ENCODE measurements at regions not wholly inside any gene's neighbourhood (a gene's known extent, or its start where the extent isn't known, plus 50 kb on each side); places are given as distances from the start of the nearest gene placed in this dataset.

DNA sequence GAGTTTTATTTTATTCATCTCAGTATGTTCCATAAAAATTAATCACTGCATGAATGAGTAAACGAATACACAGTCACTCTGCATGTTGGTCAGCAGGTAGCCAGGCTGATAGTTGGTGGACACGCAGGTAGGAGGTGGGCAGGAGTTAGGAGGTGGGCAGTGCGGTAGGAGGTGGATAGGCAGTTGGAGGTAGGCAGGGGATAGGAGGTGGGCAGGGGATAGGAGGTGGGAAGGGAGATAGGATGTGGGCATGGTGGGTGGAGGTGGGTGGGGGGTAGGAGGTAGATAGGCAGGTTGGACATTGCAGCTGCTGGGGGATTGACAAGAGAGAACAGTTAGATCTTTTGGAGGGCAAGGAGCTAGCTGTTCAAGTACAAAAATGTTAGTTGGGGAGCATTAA lies 322.7 kb downstream of the PTPRU start:
- no peak for DNase-seq (ENCODE audit: low read depth)
- TF ChIP-seq CTCF (conservative IDR thresholded peaks at IDR 0.05; ENCODE audit: low read depth, low read length): no peak
- H3K4me3 ChIP-seq (ENCODE audit: low read depth, low read length): no peak overlapping the region

DNA sequence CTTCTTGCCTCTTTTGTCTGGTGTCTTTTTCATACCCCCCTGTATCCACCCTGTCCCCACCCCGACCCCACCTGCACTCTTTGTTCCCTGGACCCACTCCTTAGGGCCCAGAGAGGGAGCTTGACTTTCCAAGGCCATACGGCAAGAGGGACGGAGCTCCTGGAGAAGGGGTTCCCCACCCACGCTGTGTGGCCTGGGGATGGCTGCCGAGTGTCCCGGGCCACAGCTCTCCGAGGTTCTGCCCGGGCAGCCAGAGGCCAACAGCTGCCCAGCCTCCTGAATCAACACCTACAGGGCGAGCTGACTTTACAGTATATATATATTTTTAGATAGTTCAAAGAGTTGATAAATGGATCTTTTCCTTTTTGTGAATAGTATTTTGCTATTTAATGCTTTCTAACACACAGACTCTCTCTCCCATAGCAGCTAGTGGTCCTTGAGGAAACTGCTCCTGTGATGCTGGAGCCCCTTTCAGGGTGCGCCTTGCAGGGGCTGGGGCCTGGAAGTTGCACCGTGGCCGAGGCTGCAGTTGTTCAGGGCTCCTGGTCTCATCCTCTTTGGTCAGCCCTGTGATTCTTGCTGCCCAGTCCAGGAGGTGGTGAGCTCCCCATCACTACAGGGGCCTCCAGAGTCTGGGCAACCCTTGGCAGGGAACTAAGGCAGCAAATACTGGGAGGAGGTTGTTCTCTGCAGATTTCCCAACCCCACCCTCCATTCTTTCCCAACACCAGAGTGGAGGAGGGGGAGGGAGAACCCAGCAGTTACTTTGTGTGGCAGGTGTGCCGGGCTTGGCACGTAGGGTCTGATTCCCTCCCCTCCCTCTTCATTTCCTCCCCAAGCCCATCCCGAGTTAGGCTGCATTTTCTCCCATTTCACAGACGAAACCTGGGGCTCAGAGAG lies 321.6 kb downstream of the PTPRU start:
- TF ChIP-seq CTCF (conservative IDR thresholded peaks at IDR 0.05; ENCODE audit: low read depth, low read length): no peak
- no peak overlapping the region for H3K4me3 ChIP-seq (ENCODE audit: low read depth, low read length)
- DNase-seq (ENCODE audit: low read depth): no peak

DNA sequence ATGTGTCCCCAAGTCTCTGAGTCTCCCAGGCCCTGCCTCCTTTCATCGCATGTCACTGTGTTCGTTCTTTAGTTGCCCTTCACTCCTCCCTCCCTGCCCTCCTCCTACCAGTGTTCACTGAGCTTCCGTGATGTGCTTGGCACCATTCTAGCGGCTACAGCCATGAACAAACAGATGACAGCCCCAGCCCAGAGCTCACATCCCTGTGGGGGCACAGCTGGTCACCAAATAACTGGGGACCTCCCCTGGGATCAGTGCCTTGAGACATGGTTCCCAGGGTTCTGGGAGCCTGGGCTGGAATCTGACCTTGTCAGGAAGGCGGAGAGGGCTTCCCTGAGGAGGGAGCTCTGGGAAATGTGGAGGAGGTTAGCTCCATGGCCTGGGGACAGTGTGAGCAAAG lies 320.7 kb downstream of the PTPRU start:
- TF ChIP-seq CTCF (conservative IDR thresholded peaks at IDR 0.05; ENCODE audit: low read depth, low read length): no peak
- DNase-seq (ENCODE audit: low read depth): no peak
- no peak overlapping the region for H3K4me3 ChIP-seq (ENCODE audit: low read depth, low read length)

GRCh38 chr1:29556657-29557056 lies 320.3 kb downstream of the PTPRU start:
- DNase-seq (ENCODE audit: low read depth): no peak
- no peak overlapping the region for H3K4me3 ChIP-seq (ENCODE audit: low read depth, low read length)
- no peak for TF ChIP-seq CTCF (conservative IDR thresholded peaks at IDR 0.05; ENCODE audit: low read depth, low read length)

DNA sequence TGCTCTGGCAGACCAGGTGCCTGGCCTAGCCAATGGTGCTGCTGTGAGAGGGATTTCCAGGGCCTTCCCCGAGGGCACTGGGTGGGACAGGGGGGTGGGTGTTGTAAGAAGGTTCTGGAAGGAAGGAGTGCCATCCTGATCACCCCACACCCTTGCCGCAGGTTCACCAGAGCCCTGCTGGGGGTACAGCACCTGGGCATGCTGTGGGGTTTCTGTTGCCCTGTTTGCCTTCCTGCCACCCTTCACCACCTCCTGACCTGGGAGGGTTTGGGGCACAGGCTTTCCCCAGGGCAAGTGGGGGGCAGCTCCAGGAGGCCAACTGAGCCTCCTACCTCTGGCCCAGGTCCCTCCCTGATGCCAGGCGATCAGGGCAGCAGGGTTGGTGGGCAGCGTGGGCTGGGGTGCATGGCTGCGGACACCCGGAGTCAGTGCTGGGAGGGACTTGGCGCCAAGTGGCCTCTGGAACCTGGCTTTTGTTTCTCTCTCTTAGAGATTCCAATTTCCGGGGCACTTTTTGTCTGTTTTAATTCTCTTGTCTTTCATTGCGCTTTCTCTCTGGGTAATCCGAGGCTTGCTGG lies 318.8 kb downstream of the PTPRU start:
- H3K4me3 ChIP-seq (ENCODE audit: low read depth, low read length): no peak overlapping the region
- TF ChIP-seq CTCF (conservative IDR thresholded peaks at IDR 0.05; ENCODE audit: low read depth, low read length): no peak
- no peak for DNase-seq (ENCODE audit: low read depth)

GRCh38 chr1:29554208-29554778 lies 318.0 kb downstream of the PTPRU start:
- H3K4me3 ChIP-seq (ENCODE audit: low read depth, low read length): no peak overlapping the region
- DNase-seq (ENCODE audit: low read depth): no peak
- TF ChIP-seq CTCF (conservative IDR thresholded peaks at IDR 0.05; ENCODE audit: low read depth, low read length): no peak

Measured in choroid plexus epithelial cell (primary cell).